Uterus (tissue), 2 donors: ENCODE measurements at regions not wholly inside any gene's neighbourhood (a gene's known extent, or its start where the extent isn't known, plus 50 kb on each side); places are given as distances from the start of the nearest gene placed in this dataset.

Source experiments
- POLR2A ChIP-seq, 2 donors: fragments of 450-650 bp; IDR thresholded peaks; one replicate each; pipeline ENCODE4 v1.6.1; 2016; ENCODE audit warnings: antibody characterized with exemption in 2 of 2, mild to moderate bottlenecking in 1 of 2, moderate library complexity in 1 of 2
- TF ChIP-seq, protein P1 (sequence below), 4 experiments: fragments of 200-600 bp in 2 of 4; fragments of 450-650 bp in 2 of 4; sonication (generic) in 2 of 4; IDR thresholded peaks; one replicate each; pipeline ENCODE4 v1.5.1; 2016 to 2019; ENCODE audit warnings: antibody characterized with exemption in 4 of 4, mild to moderate bottlenecking in 2 of 4, moderate library complexity in 1 of 4

DNA sequence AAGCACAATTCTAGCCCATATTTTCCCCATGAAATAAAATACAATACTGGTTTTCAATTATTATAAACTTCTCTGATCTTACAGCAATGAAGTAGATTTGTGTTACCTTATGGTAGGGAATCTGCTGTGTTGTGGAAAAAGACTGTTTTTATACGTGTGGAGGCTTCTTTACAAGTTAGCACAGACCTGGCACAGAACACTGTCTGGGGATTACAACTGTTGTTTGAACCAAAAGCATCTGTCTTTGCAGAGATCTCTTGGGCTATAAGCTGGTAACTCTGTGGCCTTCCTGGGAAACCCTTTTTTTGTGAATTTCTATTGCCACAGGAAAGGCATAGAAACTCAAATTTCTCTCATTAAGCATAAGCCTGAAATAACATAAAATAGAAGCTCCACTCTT lies 581.9 kb downstream of the TUSC7 start:
- TF ChIP-seq, protein P1, sequence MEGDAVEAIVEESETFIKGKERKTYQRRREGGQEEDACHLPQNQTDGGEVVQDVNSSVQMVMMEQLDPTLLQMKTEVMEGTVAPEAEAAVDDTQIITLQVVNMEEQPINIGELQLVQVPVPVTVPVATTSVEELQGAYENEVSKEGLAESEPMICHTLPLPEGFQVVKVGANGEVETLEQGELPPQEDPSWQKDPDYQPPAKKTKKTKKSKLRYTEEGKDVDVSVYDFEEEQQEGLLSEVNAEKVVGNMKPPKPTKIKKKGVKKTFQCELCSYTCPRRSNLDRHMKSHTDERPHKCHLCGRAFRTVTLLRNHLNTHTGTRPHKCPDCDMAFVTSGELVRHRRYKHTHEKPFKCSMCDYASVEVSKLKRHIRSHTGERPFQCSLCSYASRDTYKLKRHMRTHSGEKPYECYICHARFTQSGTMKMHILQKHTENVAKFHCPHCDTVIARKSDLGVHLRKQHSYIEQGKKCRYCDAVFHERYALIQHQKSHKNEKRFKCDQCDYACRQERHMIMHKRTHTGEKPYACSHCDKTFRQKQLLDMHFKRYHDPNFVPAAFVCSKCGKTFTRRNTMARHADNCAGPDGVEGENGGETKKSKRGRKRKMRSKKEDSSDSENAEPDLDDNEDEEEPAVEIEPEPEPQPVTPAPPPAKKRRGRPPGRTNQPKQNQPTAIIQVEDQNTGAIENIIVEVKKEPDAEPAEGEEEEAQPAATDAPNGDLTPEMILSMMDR (IDR thresholded peaks at IDR 0.05) = no peak
- TF ChIP-seq POLR2A (IDR thresholded peaks at IDR 0.05) = no peak
